Smooth muscle cell (in vitro differentiated cells): ENCODE measurements at regions not wholly inside any gene's neighbourhood (a gene's known extent, or its start where the extent isn't known, plus 50 kb on each side); places are given as distances from the start of the nearest gene placed in this dataset.

Source experiments
- DNase-seq: peaks from one replicate; lab custom pipeline; 2025; ENCODE audit not compliant: unreplicated experiment; lab: John Stamatoyannopoulos, UW
- H2AFZ ChIP-seq: fragments of 200-600 bp; sonication (generic); 2 replicates; pipeline ENCODE4 v1.6.0; 2016; ENCODE audit warnings: antibody characterized with exemption, low read depth, mild to moderate bottlenecking
- H3F3A ChIP-seq: fragments of 200-600 bp; sonication (generic); 2 replicates; pipeline ENCODE4 v1.6.0; 2017; ENCODE audit warnings: antibody characterized with exemption, low read depth
- H3K27ac ChIP-seq: fragments of 200-600 bp; sonication (generic); 2 replicates; pipeline ENCODE4 v1.5.1; 2016; ENCODE audit warnings: low read depth, mild to moderate bottlenecking
- H3K27me3 ChIP-seq: fragments of 200-600 bp; sonication (generic); 2 replicates; pipeline ENCODE4 v1.6.1; 2016; ENCODE audit warnings: low read depth, mild to moderate bottlenecking
- H3K36me3 ChIP-seq: fragments of 200-600 bp; sonication (generic); 2 replicates; pipeline ENCODE4 v1.5.1; 2016; ENCODE audit warnings: low read depth
- H3K4me1 ChIP-seq: fragments of 200-600 bp; sonication (generic); 2 replicates; pipeline ENCODE4 v1.5.1; 2016; ENCODE audit warnings: low read depth
- H3K4me2 ChIP-seq: fragments of 200-600 bp; sonication (generic); 2 replicates; pipeline ENCODE4 v1.6.0; 2016; ENCODE audit warnings: mild to moderate bottlenecking
- H3K4me3 ChIP-seq: fragments of 200-600 bp; sonication (generic); 2 replicates; pipeline ENCODE4 v1.5.1; 2016; ENCODE audit warnings: mild to moderate bottlenecking
- H3K79me2 ChIP-seq: fragments of 200-600 bp; sonication (generic); 2 replicates; pipeline ENCODE4 v1.6.0; 2016; ENCODE audit warnings: low read depth, mild to moderate bottlenecking
- H3K9ac ChIP-seq: fragments of 200-600 bp; sonication (generic); 2 replicates; pipeline ENCODE4 v1.6.0; 2016; ENCODE audit warnings: low read depth
- H3K9me3 ChIP-seq: fragments of 200-600 bp; sonication (generic); replicated peaks from 2 replicates; pipeline ENCODE4 v1.5.1; 2016; ENCODE audit warnings: low read depth
- H4K20me1 ChIP-seq: fragments of 200-600 bp; sonication (generic); 2 replicates; pipeline ENCODE4 v1.6.0; 2016; ENCODE audit warnings: low read depth
- CTCF ChIP-seq: fragments of 200-600 bp; sonication (generic); IDR thresholded peaks from 2 replicates; pipeline ENCODE4 v1.5.1; 2017; ENCODE audit warnings: borderline replicate concordance, mild to moderate bottlenecking, antibody characterized with exemption; ENCODE audit not compliant: insufficient read depth, poor library complexity, severe bottlenecking
- WGBS: methylation state at CpG from one replicate; pipeline ENCODE4 v1.1.7; 2016; ENCODE audit warnings: low lambda C conversion rate; 5-methylcytosine and 5-hydroxymethylcytosine counted together

GRCh38 chr22:25487508-25487907 lies 77.0 kb upstream of the GRK3 start:
- no peaks in the 10 kb centered on the region for H3F3A ChIP-seq
- H3K27me3 ChIP-seq, result no peaks in the 10 kb centered on the region
- H3K4me1 ChIP-seq, result no peaks in the 10 kb centered on the region
- H3K9ac ChIP-seq, result no peak overlapping the region
- TF ChIP-seq CTCF, result no peak
- no peak overlapping the region for H3K27ac ChIP-seq
- H3K4me3 ChIP-seq, result no peak overlapping the region
- no peak for DNase-seq
- no peaks in the 10 kb centered on the region for H3K36me3 ChIP-seq
- no peak overlapping the region for H2AFZ ChIP-seq
- WGBS, result 95% methylated on average over 6 of the region's 6 CpGs
- no peak overlapping the region for H3K4me2 ChIP-seq
- peaks cover 23% of the 10 kb centered on the region for H4K20me1 ChIP-seq
- H3K79me2 ChIP-seq, result no peaks in the 10 kb centered on the region
- no peaks in the 10 kb centered on the region for H3K9me3 ChIP-seq

GRCh38 chr22:25488244-25489020 lies 76.0 kb upstream of the GRK3 start:
- TF ChIP-seq CTCF, result no peak
- WGBS, result 27% methylated on average over 3 of the region's 3 CpGs
- Histone ChIP-seq H3K36me3 (no peaks in the 10 kb centered on the region), H4K20me1 (peaks cover 24% of the 10 kb centered on the region), H3K4me1 (no peaks in the 10 kb centered on the region), H3K4me2 (no peak overlapping the region), H3K27me3 (no peaks in the 10 kb centered on the region), H3K9me3 (no peaks in the 10 kb centered on the region), H3K4me3 (no peak overlapping the region), H3F3A (no peaks in the 10 kb centered on the region), H3K79me2 (no peaks in the 10 kb centered on the region), H3K27ac (no peak overlapping the region), H3K9ac (no peak overlapping the region), H2AFZ (no peak overlapping the region)
- no peak for DNase-seq

GRCh38 chr22:25489947-25490346 lies 74.5 kb upstream of the GRK3 start:
- H4K20me1 ChIP-seq, result peaks cover 36% of the 10 kb centered on the region
- no peaks in the 10 kb centered on the region for H3K4me1 ChIP-seq
- H3K27me3 ChIP-seq, result no peaks in the 10 kb centered on the region
- H3K36me3 ChIP-seq, result no peaks in the 10 kb centered on the region
- no peak overlapping the region for H2AFZ ChIP-seq
- no peaks in the 10 kb centered on the region for H3F3A ChIP-seq
- no peak overlapping the region for H3K4me2 ChIP-seq
- no peak overlapping the region for H3K27ac ChIP-seq
- no peak for TF ChIP-seq CTCF
- H3K4me3 ChIP-seq, result no peak overlapping the region
- DNase-seq, result no peak
- no peak overlapping the region for H3K9ac ChIP-seq
- no peaks in the 10 kb centered on the region for H3K9me3 ChIP-seq
- 100% methylated on average over 1 of the region's 1 CpG for WGBS
- H3K79me2 ChIP-seq, result no peaks in the 10 kb centered on the region

GRCh38 chr22:25490896-25491295 lies 73.6 kb upstream of the GRK3 start:
- Histone ChIP-seq H3K79me2 (no peaks in the 10 kb centered on the region), H3K27me3 (no peaks in the 10 kb centered on the region), H3K36me3 (no peaks in the 10 kb centered on the region), H4K20me1 (peaks cover 38% of the 10 kb centered on the region), H3F3A (no peaks in the 10 kb centered on the region), H3K4me1 (no peaks in the 10 kb centered on the region), H3K4me2 (no peak overlapping the region), H3K9ac (no peak overlapping the region), H3K4me3 (no peak overlapping the region), H2AFZ (no peak overlapping the region), H3K9me3 (no peaks in the 10 kb centered on the region), H3K27ac (no peak overlapping the region)
- TF ChIP-seq CTCF, result no peak
- WGBS, result 95% methylated on average over 5 of the region's 5 CpGs
- DNase-seq, result no peak
